ENCODE measurements at regions not wholly inside any gene's neighbourhood (a gene's known extent, or its start where the extent isn't known, plus 50 kb on each side); places are given as distances from the start of the nearest gene placed in this dataset.

DNA sequence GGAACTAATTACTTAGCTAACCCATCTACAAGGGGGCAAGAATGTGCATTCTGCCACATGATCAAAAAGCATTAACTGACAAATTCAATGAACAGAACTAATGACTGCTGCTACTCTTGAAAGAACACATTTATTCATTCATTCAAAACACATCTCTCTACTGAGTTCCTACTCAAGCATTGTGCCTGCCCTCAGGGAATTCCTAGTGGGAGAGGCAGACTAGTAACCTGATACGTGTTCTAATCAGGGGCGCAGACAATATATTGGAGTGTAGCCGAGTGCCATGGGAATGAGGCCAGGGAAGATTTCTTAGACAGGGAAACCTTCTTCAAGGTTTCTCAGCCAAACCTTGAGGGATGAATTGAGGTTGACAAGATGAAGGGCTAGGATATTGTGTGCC, 56.7 kb upstream of the PAPPA start:
- ChIA-PET CTCF (interaction anchor here (1.5 kb wide), 1 partner anchor 22 kb away, joined by 3 read pairs; no protein-coding TSS in a partner anchor), POLR2A (no interaction called here)
- no peak overlapping the region for H3K4me3 ChIP-seq (ENCODE audit: low read depth, low read length)
- TF ChIP-seq, protein P1, sequence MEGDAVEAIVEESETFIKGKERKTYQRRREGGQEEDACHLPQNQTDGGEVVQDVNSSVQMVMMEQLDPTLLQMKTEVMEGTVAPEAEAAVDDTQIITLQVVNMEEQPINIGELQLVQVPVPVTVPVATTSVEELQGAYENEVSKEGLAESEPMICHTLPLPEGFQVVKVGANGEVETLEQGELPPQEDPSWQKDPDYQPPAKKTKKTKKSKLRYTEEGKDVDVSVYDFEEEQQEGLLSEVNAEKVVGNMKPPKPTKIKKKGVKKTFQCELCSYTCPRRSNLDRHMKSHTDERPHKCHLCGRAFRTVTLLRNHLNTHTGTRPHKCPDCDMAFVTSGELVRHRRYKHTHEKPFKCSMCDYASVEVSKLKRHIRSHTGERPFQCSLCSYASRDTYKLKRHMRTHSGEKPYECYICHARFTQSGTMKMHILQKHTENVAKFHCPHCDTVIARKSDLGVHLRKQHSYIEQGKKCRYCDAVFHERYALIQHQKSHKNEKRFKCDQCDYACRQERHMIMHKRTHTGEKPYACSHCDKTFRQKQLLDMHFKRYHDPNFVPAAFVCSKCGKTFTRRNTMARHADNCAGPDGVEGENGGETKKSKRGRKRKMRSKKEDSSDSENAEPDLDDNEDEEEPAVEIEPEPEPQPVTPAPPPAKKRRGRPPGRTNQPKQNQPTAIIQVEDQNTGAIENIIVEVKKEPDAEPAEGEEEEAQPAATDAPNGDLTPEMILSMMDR (IDR thresholded peaks at IDR 0.05; ENCODE audit: insufficient read depth, low read length, missing control alignments): no peak
- DNase-seq (ENCODE audit: low read depth, low spot score): no peak

DNA sequence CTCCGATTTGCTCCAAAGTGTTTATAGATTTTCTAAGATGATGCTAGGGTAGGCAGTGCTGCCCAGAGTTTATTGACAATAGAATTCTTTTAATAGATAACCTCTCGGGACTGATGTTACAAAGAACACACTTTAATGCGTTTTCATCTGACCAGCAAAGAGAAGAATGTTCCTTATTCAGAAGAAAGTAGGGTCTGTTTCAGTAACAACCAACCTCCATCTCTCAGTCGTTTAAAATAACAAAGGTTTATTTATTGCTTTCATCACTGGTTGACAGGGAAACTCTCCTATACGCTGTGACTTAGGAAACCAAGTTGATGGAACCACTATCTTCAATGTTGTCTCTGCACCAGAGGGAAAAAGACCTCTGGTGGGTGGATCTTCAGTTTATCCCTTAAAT, 55.1 kb upstream of the PAPPA start:
- no peak overlapping the region for H3K4me3 ChIP-seq (ENCODE audit: low read depth, low read length)
- ChIA-PET POLR2A (no interaction called here), CTCF (no interaction called here)
- DNase-seq (ENCODE audit: low read depth, low spot score): no peak
- TF ChIP-seq, protein P1 (IDR thresholded peaks at IDR 0.05; ENCODE audit: insufficient read depth, low read length, missing control alignments): no peak

DNA sequence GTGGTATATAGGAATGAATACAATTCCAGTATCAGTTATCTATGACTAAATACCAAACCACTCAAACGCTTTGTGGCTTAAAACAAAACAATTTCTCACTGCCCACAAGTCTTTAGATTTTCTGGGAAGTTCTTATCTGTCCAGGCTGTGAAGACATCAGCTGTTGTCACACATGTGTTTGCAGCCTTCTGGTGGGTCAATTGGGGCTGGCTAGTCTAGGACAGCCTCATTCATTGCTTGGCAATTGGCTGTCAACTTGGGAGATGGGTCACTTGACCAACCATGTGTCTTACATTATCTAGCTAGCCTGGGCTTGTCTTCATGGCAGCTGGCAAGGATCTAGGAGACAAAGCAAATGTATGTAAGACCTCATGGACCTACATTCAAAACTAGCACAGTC, 53.8 kb upstream of the PAPPA start:
- DNase-seq (ENCODE audit: low read depth, low spot score): no peak
- TF ChIP-seq, protein P1 (IDR thresholded peaks at IDR 0.05; ENCODE audit: insufficient read depth, low read length, missing control alignments): no peak
- H3K4me3 ChIP-seq (ENCODE audit: low read depth, low read length): no peak overlapping the region
- CTCF ChIA-PET: interaction anchor here (1.0 kb wide), 1 partner anchor 11 kb away, joined by 3 read pairs; no protein-coding TSS in a partner anchor
- POLR2A ChIA-PET: no interaction called here

DNA sequence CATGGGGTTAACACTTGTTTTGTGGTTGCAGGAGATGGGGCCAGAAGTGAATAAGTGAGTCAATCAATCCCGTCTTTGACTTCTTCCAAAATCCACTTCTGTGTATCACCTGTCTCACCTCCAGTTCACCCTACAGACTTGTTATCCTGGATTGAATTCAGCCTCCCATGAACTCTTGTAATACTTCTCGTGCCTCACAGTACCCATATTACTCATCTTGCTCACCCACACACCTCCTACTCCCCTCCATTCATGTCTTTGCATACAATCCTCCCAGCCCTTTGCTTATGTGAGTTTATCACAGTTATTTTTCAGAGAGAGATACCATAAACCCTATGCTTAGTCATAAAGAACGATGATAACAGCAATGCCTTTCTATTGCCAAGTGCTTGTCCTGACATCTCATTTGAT, 52.9 kb upstream of the PAPPA start:
- TF ChIP-seq, protein P1 (IDR thresholded peaks at IDR 0.05; ENCODE audit: insufficient read depth, low read length, missing control alignments): no peak
- H3K4me3 ChIP-seq (ENCODE audit: low read depth, low read length): no peak overlapping the region
- DNase-seq (ENCODE audit: low read depth, low spot score): no peak
- POLR2A ChIA-PET: no interaction called here
- CTCF ChIA-PET: interaction anchor here (1.0 kb wide), 1 partner anchor 10 kb away, joined by 3 read pairs; no protein-coding TSS in a partner anchor

DNA sequence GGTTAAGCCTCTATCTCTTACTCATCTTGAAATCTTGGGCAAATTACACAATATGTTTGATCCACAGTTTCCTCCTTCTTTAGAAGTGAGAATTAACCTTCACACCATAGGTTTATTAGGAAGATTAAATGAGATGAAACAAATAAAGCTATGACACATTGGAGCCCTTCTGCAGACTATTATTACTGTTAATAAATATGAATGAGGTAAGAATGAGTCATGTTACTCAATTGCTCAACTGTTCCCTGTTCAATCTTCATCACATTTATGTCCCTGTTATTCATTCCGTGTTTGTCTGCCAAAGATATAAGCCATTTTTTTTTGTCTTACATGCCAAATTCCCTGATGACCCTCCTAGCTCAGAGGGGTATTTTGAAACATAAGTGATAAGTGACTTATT, 52.1 kb upstream of the PAPPA start:
- POLR2A ChIA-PET: no interaction called here
- TF ChIP-seq, protein P1 (IDR thresholded peaks at IDR 0.05; ENCODE audit: insufficient read depth, low read length, missing control alignments): no peak
- CTCF ChIA-PET: no interaction called here
- no peak overlapping the region for H3K4me3 ChIP-seq (ENCODE audit: low read depth, low read length)
- DNase-seq (ENCODE audit: low read depth, low spot score): no peak

DNA sequence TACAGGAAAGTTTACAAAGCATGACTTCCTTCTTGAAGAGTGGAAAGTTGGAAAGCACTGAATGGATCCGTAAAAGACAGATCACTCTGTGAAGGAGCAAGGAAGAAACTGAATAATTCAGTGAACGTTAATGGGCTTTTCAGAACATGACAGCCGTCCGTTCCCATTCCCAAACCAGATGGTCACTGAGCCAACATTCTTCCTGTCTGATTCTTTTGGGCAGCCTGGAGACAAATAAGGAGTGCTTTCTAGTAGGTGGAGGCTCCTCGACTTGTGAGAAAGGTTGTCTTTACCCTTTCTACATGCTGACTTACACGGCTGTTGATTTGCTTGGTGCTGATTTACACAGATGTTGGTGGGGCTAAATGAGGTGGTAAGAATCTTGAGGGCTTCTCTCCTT, 51.0 kb upstream of the PAPPA start:
- ChIA-PET POLR2A (no interaction called here), CTCF (no interaction called here)
- TF ChIP-seq, protein P1 (IDR thresholded peaks at IDR 0.05; ENCODE audit: insufficient read depth, low read length, missing control alignments): no peak
- H3K4me3 ChIP-seq (ENCODE audit: low read depth, low read length): no peak overlapping the region
- no peak for DNase-seq (ENCODE audit: low read depth, low spot score)
